Tongue (tissue), 1 donor: ENCODE measurements at regions not wholly inside any gene's neighbourhood (a gene's known extent, or its start where the extent isn't known, plus 50 kb on each side); places are given as distances from the start of the nearest gene placed in this dataset.
A peak's percentile ranks its signal among the peaks of the same experiment; 100 is the strongest.

Source experiments
- DNase-seq: peaks from one replicate; pipeline ENCODE4 v3.0.0-alpha.2; 2015

- no peak for DNase-seq
Observed at GRCh38 chrX:42519666-42520231, 258.2 kb downstream of the PPP1R2C start.

- DNase-seq = no peak
Observed at GRCh38 chrX:42515939-42516338, 262.0 kb downstream of the PPP1R2C start.

GRCh38 chrX:42505016-42505415 lies 272.9 kb downstream of the PPP1R2C start:
- no peak for DNase-seq

GRCh38 chrX:42499620-42500019 lies 278.3 kb downstream of the PPP1R2C start:
- DNase-seq = no peak

GRCh38 chrX:42497356-42497755 lies 280.6 kb downstream of the PPP1R2C start:
- no peak for DNase-seq

GRCh38 chrX:42496239-42496638 lies 281.7 kb downstream of the PPP1R2C start:
- DNase-seq = no peak

- DNase-seq = no peak
Observed at GRCh38 chrX:42495139-42495538, 282.8 kb downstream of the PPP1R2C start.

- no peak for DNase-seq
Observed at GRCh38 chrX:42491137-42491907, 286.6 kb downstream of the PPP1R2C start.

GRCh38 chrX:42490111-42490510 lies 287.9 kb downstream of the PPP1R2C start:
- DNase-seq = no peak

- no peak for DNase-seq
Observed at GRCh38 chrX:42485601-42486000, 292.4 kb downstream of the PPP1R2C start.

GRCh38 chrX:42484233-42484632 lies 293.7 kb downstream of the PPP1R2C start:
- no peak for DNase-seq

GRCh38 chrX:42477396-42477795 lies 300.6 kb downstream of the PPP1R2C start:
- no peak for DNase-seq

- no peak for DNase-seq
Observed at GRCh38 chrX:42472727-42473126, 305.2 kb downstream of the PPP1R2C start.

- DNase-seq = no peak
Observed at GRCh38 chrX:42466332-42467046, 311.5 kb downstream of the PPP1R2C start.

- no peak for DNase-seq
Observed at GRCh38 chrX:42465821-42466220, 312.1 kb downstream of the PPP1R2C start.

GRCh38 chrX:42463706-42464490 lies 314.1 kb downstream of the PPP1R2C start:
- no peak for DNase-seq

GRCh38 chrX:42462917-42463316 lies 315.0 kb downstream of the PPP1R2C start:
- no peak for DNase-seq

- peak; percentile 47 for DNase-seq
Observed at GRCh38 chrX:42460706-42461105, 317.3 kb downstream of the PPP1R2C start.

- peak; percentile 5 for DNase-seq
Observed at GRCh38 chrX:42459735-42460134, 318.2 kb downstream of the PPP1R2C start.

GRCh38 chrX:42456176-42456700 lies 321.7 kb downstream of the PPP1R2C start:
- DNase-seq = no peak

GRCh38 chrX:42450228-42450627 lies 327.7 kb downstream of the PPP1R2C start:
- no peak for DNase-seq

- no peak for DNase-seq
Observed at GRCh38 chrX:42443267-42443666, 334.7 kb downstream of the PPP1R2C start.
